H9 (cell line): ENCODE measurements at regions not wholly inside any gene's neighbourhood (a gene's known extent, or its start where the extent isn't known, plus 50 kb on each side); places are given as distances from the start of the nearest gene placed in this dataset.

Source experiments
- DNase-seq: peaks from one replicate; pipeline ENCODE4 v3.0.0-alpha.2; 2017
- H2AFZ ChIP-seq: one replicate; pipeline ENCODE4 v1.6.1; 2013; ENCODE audit warnings: mild to moderate bottlenecking, low read length, control low read depth, moderate library complexity
- H2AK5ac ChIP-seq: 2 replicates; pipeline ENCODE4 v1.6.1; 2013; ENCODE audit warnings: low read length, control low read depth, mixed read lengths; ENCODE audit not compliant: insufficient read length
- H2BK120ac ChIP-seq: one replicate; pipeline ENCODE4 v1.6.1; 2013; ENCODE audit warnings: low read depth, mild to moderate bottlenecking, low read length, control low read depth, inconsistent platforms; ENCODE audit not compliant: poor library complexity, severe bottlenecking
- H2BK12ac ChIP-seq: 2 replicates; pipeline ENCODE4 v1.6.1; 2013; ENCODE audit warnings: low read length, control low read depth, mixed read lengths, low read depth; ENCODE audit not compliant: insufficient read length
- H2BK15ac ChIP-seq: 2 replicates; pipeline ENCODE4 v1.6.1; 2013; ENCODE audit warnings: low read depth, low read length, control low read depth
- H2BK20ac ChIP-seq: one replicate; pipeline ENCODE4 v1.6.1; 2013; ENCODE audit warnings: low read depth, mild to moderate bottlenecking, low read length, control low read depth, inconsistent platforms; ENCODE audit not compliant: poor library complexity, severe bottlenecking
- H2BK5ac ChIP-seq: 2 replicates; pipeline ENCODE4 v1.6.1; 2013; ENCODE audit warnings: low read length, control low read depth, mixed read lengths; ENCODE audit not compliant: insufficient read length
- H3K14ac ChIP-seq: 2 replicates; pipeline ENCODE4 v1.6.1; 2013; ENCODE audit warnings: low read length, control low read depth; ENCODE audit not compliant: insufficient read depth
- H3K18ac ChIP-seq: 2 replicates; pipeline ENCODE4 v1.6.1; 2013; ENCODE audit warnings: low read depth, mild to moderate bottlenecking, mixed read lengths, low read length, control low read depth; ENCODE audit not compliant: insufficient read length
- H3K23ac ChIP-seq: 2 replicates; pipeline ENCODE4 v1.6.1; 2013; ENCODE audit warnings: low read length, control low read depth, mixed read lengths, low read depth; ENCODE audit not compliant: insufficient read length
- H3K23me2 ChIP-seq: 2 replicates; pipeline ENCODE4 v1.6.1; 2013; ENCODE audit warnings: low read depth, mild to moderate bottlenecking, mixed read lengths, low read length, control low read depth; ENCODE audit not compliant: insufficient read length, poor library complexity, severe bottlenecking
- H3K27ac ChIP-seq: 2 replicates; pipeline ENCODE4 v1.5.1; 2013; ENCODE audit warnings: low read length, control low read depth, mixed read lengths, low read depth; ENCODE audit not compliant: insufficient read length
- H3K27me3 ChIP-seq: 2 replicates; pipeline ENCODE4 v1.6.1; 2013; ENCODE audit warnings: low read length, control low read depth, inconsistent platforms; ENCODE audit not compliant: insufficient read depth
- H3K4ac ChIP-seq: 2 replicates; pipeline ENCODE4 v1.6.1; 2013; ENCODE audit warnings: low read depth, mild to moderate bottlenecking, control low read depth, inconsistent platforms, low read length, moderate library complexity
- H3K4me1 ChIP-seq: 2 replicates; pipeline ENCODE4 v1.6.1; 2013; ENCODE audit warnings: low read length, control low read depth, inconsistent platforms; ENCODE audit not compliant: insufficient read depth
- H3K4me2 ChIP-seq: 2 replicates; pipeline ENCODE4 v1.6.1; 2013; ENCODE audit warnings: low read length, control low read depth, mixed read lengths; ENCODE audit not compliant: insufficient read length, insufficient read depth
- H3K56ac ChIP-seq: 2 replicates; pipeline ENCODE4 v1.6.1; 2013; ENCODE audit warnings: low read depth, mild to moderate bottlenecking, mixed read lengths, low read length, control low read depth; ENCODE audit not compliant: insufficient read length
- H3K79me1 ChIP-seq: 2 replicates; pipeline ENCODE4 v1.6.1; 2013; ENCODE audit warnings: low read depth, mild to moderate bottlenecking, moderate library complexity, low read length, control low read depth, inconsistent platforms; ENCODE audit not compliant: insufficient read depth, poor library complexity, severe bottlenecking
- H3K79me2 ChIP-seq: 2 replicates; pipeline ENCODE4 v1.6.1; 2013; ENCODE audit warnings: low read length, control low read depth, inconsistent platforms; ENCODE audit not compliant: insufficient read depth
- H3K9ac ChIP-seq: 2 replicates; pipeline ENCODE4 v1.6.1; 2013; ENCODE audit warnings: low read length, control low read depth, mixed read lengths; ENCODE audit not compliant: insufficient read length; ENCODE audit errors: extremely low read depth
- H3K9me3 ChIP-seq: one replicate; pipeline ENCODE4 v1.6.1; 2013; ENCODE audit warnings: low read depth, low read length, inconsistent platforms; ENCODE audit not compliant: control insufficient read depth
- H3T11ph ChIP-seq: one replicate; pipeline ENCODE4 v1.6.1; 2013; ENCODE audit warnings: mild to moderate bottlenecking, low read length, control low read depth, inconsistent platforms
- H4K20me1 ChIP-seq: one replicate; pipeline ENCODE4 v1.6.1; 2013; ENCODE audit not compliant: control insufficient read depth, insufficient read length, insufficient read depth
- H4K5ac ChIP-seq: 2 replicates; pipeline ENCODE4 v1.6.1; 2013; ENCODE audit warnings: low read depth, mild to moderate bottlenecking, mixed read lengths, low read length, control low read depth; ENCODE audit not compliant: insufficient read length
- H4K8ac ChIP-seq: replicated peaks from 2 replicates; pipeline ENCODE4 v1.6.1; 2013; ENCODE audit warnings: low read length, control low read depth, mixed read lengths, low read depth; ENCODE audit not compliant: insufficient read length
- H4K91ac ChIP-seq: 2 replicates; pipeline ENCODE4 v1.6.1; 2013; ENCODE audit warnings: low read depth, mild to moderate bottlenecking, moderate library complexity, mixed read lengths, low read length, control low read depth; ENCODE audit not compliant: insufficient read length
- H3K27ac Mint-ChIP-seq, 3 experiments: 2 replicates in 2 of 3; 3 replicates in 1 of 3; pipeline ENCODE4 v1.8.0; 2020 to 2021; ENCODE audit warnings: mixed read lengths in 3 of 3, mild to moderate bottlenecking in 1 of 3, moderate library complexity in 1 of 3
- H3K27me3 Mint-ChIP-seq: 2 replicates; pipeline ENCODE4 v1.8.0; 2021; ENCODE audit warnings: low read depth, mild to moderate bottlenecking, moderate library complexity, mixed read lengths
- H3K36me3 Mint-ChIP-seq, 3 experiments: 2 replicates in 2 of 3; 3 replicates in 1 of 3; pipeline ENCODE4 v1.8.0; 2020 to 2021; ENCODE audit warnings: low read depth in 3 of 3, mixed read lengths in 3 of 3; ENCODE audit not compliant: insufficient read depth in 1 of 3
- H3K4me1 Mint-ChIP-seq, 2 experiments: 2 replicates each; pipeline ENCODE4 v1.8.0; 2020; ENCODE audit warnings: mixed read lengths in 2 of 2
- H3K4me3 Mint-ChIP-seq, 2 experiments: 2 replicates in 1 of 2; 3 replicates in 1 of 2; pipeline ENCODE4 v1.8.0; 2020 to 2021; ENCODE audit warnings: mild to moderate bottlenecking in 2 of 2, mixed read lengths in 2 of 2, moderate library complexity in 1 of 2
- H3K9me3 Mint-ChIP-seq, 2 experiments: 2 replicates in 1 of 2; 3 replicates in 1 of 2; pipeline ENCODE4 v1.8.0; 2020; ENCODE audit warnings: mild to moderate bottlenecking in 2 of 2, mixed read lengths in 2 of 2, moderate library complexity in 1 of 2
- CTCF ChIP-seq: fragments of 200-600 bp; sonication (generic); conservative IDR thresholded peaks from 3 replicates; pipeline ENCODE4 v1.8.0; 2021; ENCODE audit warnings: antibody characterized with exemption, mild to moderate bottlenecking
- WGBS: extraction: QIAGEN DNeasy Blood & Tissue Kit; methylation state at CpG from one replicate; pipeline ENCODE4 v1.1.7; 2013; ENCODE audit warnings: missing lambda C conversion rate, low lambda C conversion rate, mixed read lengths; ENCODE audit not compliant: insufficient read length; ENCODE audit errors: extremely low coverage; 5-methylcytosine and 5-hydroxymethylcytosine counted together

- no peak overlapping the region for H2BK120ac ChIP-seq
- no peak overlapping the region for H4K5ac ChIP-seq
- no peak overlapping the region for H3K27ac Mint-ChIP-seq
- no peak overlapping the region for H2BK20ac ChIP-seq
- H2AK5ac ChIP-seq = no peak overlapping the region
- no peak overlapping the region for H3K27ac ChIP-seq
- no peak overlapping the region for H2BK12ac ChIP-seq
- peaks cover 100% of the 10 kb centered on the region for H3K27me3 Mint-ChIP-seq
- H3K4me2 ChIP-seq = no peak overlapping the region
- H3K4me1 ChIP-seq = no peaks in the 10 kb centered on the region
- DNase-seq = no peak
- H3K36me3 Mint-ChIP-seq = peaks cover 0 to 3% (median 0%) of the 10 kb centered on the region in 3 experiments; a peak in 1 of 7 replicates
- H3K79me1 ChIP-seq = no peaks in the 10 kb centered on the region
- H3K56ac ChIP-seq = no peak overlapping the region
- no peak overlapping the region for H3T11ph ChIP-seq
- no peak overlapping the region for H4K8ac ChIP-seq
- H3K27me3 ChIP-seq = peaks cover 76% of the 10 kb centered on the region
- peaks cover 22 to 35% of the 10 kb centered on the region in 2 experiments for H3K4me1 Mint-ChIP-seq
- H2BK5ac ChIP-seq = no peak overlapping the region
- H4K20me1 ChIP-seq = peaks cover 7% of the 10 kb centered on the region
- H3K4me3 Mint-ChIP-seq = no peak overlapping the region
- no peak overlapping the region for H3K14ac ChIP-seq
- no peak overlapping the region for H3K9ac ChIP-seq
- H2AFZ ChIP-seq = no peak overlapping the region
- WGBS = no CpG with 5 or more reads among the region's 7 CpGs
- H3K18ac ChIP-seq = no peak overlapping the region
- no peak overlapping the region for H3K4ac ChIP-seq
- no peak overlapping the region for H2BK15ac ChIP-seq
- no peak overlapping the region for H4K91ac ChIP-seq
- H3K9me3 ChIP-seq = no peaks in the 10 kb centered on the region
- H3K23me2 ChIP-seq = peaks cover 22% of the 10 kb centered on the region
- no peak for TF ChIP-seq CTCF
- no peak overlapping the region for H3K23ac ChIP-seq
- no peaks in the 10 kb centered on the region for H3K79me2 ChIP-seq
- H3K9me3 Mint-ChIP-seq = peaks cover 0 to 6% of the 10 kb centered on the region in 2 experiments; a peak in 1 of 5 replicates
These were observed 95.8 kb downstream of the PRKAB2 start for GRCh38 chr1:147076442-147076841.
